A673 (cell line): ENCODE measurements at regions not wholly inside any gene's neighbourhood (a gene's known extent, or its start where the extent isn't known, plus 50 kb on each side); places are given as distances from the start of the nearest gene placed in this dataset.

Experiments
- CTCF ChIP-seq: fragments of 300-800, 200-600 bp; sonication (generic); conservative IDR thresholded peaks from 2 replicates; pipeline ENCODE4 v1.5.1; 2017; ENCODE audit warnings: low read depth, mild to moderate bottlenecking, antibody characterized with exemption, low read length, moderate library complexity, mixed read lengths
- EZH2 ChIP-seq: fragments of 200-600 bp; sonication (generic); IDR thresholded peaks from 2 replicates; pipeline ENCODE4 v1.6.1; 2017; ENCODE audit warnings: borderline replicate concordance, low read depth, mild to moderate bottlenecking, mixed read lengths, antibody characterized with exemption, low read length; ENCODE audit not compliant: poor library complexity, severe bottlenecking

GRCh38 chr6:6461138-6461537, 127.4 kb upstream of the LY86 start:
- TF ChIP-seq CTCF (no peak), EZH2 (no peak)
